ENCODE measurements at regions not wholly inside any gene's neighbourhood (a gene's known extent, or its start where the extent isn't known, plus 50 kb on each side); places are given as distances from the start of the nearest gene placed in this dataset.

DNA sequence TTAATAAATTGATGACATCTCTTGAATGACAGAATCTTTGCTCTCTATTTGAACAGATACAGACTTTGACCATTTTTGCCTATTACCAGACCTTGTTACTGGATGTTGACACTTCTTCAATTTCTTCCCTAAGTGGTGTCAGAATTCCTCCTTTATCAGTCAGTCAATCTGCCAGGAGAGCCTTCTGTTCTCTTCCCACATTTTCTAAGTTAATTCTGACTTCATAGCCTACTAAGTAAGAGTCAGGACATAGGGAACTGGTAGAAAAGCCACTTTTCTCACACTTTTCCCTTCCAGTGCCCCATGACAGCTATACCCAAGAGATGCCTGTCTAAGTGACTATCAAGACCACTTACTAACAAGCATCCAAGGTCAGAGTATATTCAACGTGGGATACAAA lies 1187.5 kb upstream of the NXPH2 start:
- TF ChIP-seq, protein P1, sequence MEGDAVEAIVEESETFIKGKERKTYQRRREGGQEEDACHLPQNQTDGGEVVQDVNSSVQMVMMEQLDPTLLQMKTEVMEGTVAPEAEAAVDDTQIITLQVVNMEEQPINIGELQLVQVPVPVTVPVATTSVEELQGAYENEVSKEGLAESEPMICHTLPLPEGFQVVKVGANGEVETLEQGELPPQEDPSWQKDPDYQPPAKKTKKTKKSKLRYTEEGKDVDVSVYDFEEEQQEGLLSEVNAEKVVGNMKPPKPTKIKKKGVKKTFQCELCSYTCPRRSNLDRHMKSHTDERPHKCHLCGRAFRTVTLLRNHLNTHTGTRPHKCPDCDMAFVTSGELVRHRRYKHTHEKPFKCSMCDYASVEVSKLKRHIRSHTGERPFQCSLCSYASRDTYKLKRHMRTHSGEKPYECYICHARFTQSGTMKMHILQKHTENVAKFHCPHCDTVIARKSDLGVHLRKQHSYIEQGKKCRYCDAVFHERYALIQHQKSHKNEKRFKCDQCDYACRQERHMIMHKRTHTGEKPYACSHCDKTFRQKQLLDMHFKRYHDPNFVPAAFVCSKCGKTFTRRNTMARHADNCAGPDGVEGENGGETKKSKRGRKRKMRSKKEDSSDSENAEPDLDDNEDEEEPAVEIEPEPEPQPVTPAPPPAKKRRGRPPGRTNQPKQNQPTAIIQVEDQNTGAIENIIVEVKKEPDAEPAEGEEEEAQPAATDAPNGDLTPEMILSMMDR (conservative IDR thresholded peaks at IDR 0.05; ENCODE audit: low read depth, low read length) = no peak
- Histone ChIP-seq H3K27me3 (ENCODE audit: insufficient read depth, low read depth) (no peaks in the 10 kb centered on the region), H3K27ac (no peak overlapping the region), H3K9ac (no peak overlapping the region), H3K4me1 (ENCODE audit: low read depth, poor library complexity, severe bottlenecking) (no peaks in the 10 kb centered on the region), H3K4me3 (IDR thresholded peaks at IDR 0.05; ENCODE audit: insufficient read depth, low read depth, low read length) (no peak overlapping the region), H4K20me1 (ENCODE audit: insufficient read depth) (no peaks in the 10 kb centered on the region), H3K4me2 (no peak overlapping the region), H3K36me3 (ENCODE audit: insufficient read depth) (no peaks in the 10 kb centered on the region), H2AFZ (ENCODE audit: low read depth) (no peak overlapping the region), H3K79me2 (ENCODE audit: insufficient read depth, low read depth) (no peaks in the 10 kb centered on the region)

DNA sequence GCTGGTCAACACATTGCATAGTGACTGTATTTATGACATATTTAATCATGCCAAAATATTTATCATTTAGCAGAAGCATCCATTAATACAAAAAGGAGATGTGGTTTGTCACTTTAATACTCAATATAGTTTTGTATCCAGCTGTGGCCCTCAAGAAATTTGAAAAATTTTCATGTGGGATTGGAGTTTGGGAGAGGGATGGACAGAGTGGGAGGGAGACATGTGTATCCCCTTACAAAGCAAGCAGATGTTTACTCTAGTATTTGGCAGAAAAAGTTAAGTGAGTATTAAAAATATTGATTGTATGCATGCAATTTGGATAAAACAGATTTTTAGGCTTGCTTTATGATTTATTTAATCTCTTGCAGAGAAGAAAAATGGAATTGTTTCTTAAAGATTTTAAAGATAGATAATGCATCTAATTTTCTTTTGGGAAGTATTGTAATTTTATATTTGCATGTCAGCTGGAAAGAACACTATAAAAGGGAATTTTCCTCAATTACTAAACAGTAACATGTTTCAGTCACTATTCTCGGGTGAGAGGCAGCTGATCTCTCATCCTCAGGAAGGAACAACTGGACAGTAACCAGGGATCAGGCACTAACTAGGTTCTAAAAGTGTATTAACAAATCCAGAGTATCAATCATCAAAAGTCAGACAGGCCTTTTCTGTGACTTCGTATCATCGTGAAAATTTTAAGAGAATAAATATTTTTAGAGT lies 1184.7 kb upstream of the NXPH2 start:
- no peak overlapping the region for H3K4me3 ChIP-seq (IDR thresholded peaks at IDR 0.05; ENCODE audit: insufficient read depth, low read depth, low read length)
- no peak overlapping the region for H3K4me2 ChIP-seq
- no peaks in the 10 kb centered on the region for H3K79me2 ChIP-seq (ENCODE audit: insufficient read depth, low read depth)
- no peaks in the 10 kb centered on the region for H3K27me3 ChIP-seq (ENCODE audit: insufficient read depth, low read depth)
- H3K27ac ChIP-seq = no peak overlapping the region
- TF ChIP-seq, protein P1 (conservative IDR thresholded peaks at IDR 0.05; ENCODE audit: low read depth, low read length) = no peak
- H2AFZ ChIP-seq (ENCODE audit: low read depth) = no peak overlapping the region
- H4K20me1 ChIP-seq (ENCODE audit: insufficient read depth) = no peaks in the 10 kb centered on the region
- no peaks in the 10 kb centered on the region for H3K4me1 ChIP-seq (ENCODE audit: low read depth, poor library complexity, severe bottlenecking)
- no peak overlapping the region for H3K9ac ChIP-seq
- no peaks in the 10 kb centered on the region for H3K36me3 ChIP-seq (ENCODE audit: insufficient read depth)

DNA sequence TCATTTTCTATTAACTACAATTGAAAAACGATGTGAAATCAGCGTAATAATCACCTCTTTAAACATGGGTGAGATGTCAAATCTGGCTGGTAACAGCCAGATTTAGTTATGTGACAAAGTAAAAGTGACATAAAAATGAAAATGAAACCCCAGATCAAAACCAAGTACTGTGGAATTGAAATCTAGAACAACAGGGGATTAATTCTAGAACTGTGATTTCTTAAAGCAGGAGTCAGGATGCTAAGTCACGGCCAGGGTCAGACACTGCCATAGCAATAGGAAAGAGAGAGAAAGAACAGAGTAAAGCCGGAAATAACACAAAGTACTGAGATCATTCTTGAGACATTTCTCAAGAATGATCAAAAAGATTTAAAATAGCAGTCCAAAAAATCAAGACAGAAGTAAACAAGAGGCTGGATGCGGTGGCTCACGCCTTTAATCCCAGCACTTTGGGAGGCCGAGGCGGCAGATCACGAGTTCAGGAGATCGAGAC lies 1183.7 kb upstream of the NXPH2 start:
- no peaks in the 10 kb centered on the region for H3K4me1 ChIP-seq (ENCODE audit: low read depth, poor library complexity, severe bottlenecking)
- no peak overlapping the region for H3K9ac ChIP-seq
- no peak overlapping the region for H3K4me3 ChIP-seq (IDR thresholded peaks at IDR 0.05; ENCODE audit: insufficient read depth, low read depth, low read length)
- no peak overlapping the region for H3K4me2 ChIP-seq
- H3K27me3 ChIP-seq (ENCODE audit: insufficient read depth, low read depth) = no peaks in the 10 kb centered on the region
- H3K36me3 ChIP-seq (ENCODE audit: insufficient read depth) = no peaks in the 10 kb centered on the region
- H2AFZ ChIP-seq (ENCODE audit: low read depth) = no peak overlapping the region
- no peaks in the 10 kb centered on the region for H3K79me2 ChIP-seq (ENCODE audit: insufficient read depth, low read depth)
- no peaks in the 10 kb centered on the region for H4K20me1 ChIP-seq (ENCODE audit: insufficient read depth)
- TF ChIP-seq, protein P1 (conservative IDR thresholded peaks at IDR 0.05; ENCODE audit: low read depth, low read length) = no peak
- no peak overlapping the region for H3K27ac ChIP-seq

DNA sequence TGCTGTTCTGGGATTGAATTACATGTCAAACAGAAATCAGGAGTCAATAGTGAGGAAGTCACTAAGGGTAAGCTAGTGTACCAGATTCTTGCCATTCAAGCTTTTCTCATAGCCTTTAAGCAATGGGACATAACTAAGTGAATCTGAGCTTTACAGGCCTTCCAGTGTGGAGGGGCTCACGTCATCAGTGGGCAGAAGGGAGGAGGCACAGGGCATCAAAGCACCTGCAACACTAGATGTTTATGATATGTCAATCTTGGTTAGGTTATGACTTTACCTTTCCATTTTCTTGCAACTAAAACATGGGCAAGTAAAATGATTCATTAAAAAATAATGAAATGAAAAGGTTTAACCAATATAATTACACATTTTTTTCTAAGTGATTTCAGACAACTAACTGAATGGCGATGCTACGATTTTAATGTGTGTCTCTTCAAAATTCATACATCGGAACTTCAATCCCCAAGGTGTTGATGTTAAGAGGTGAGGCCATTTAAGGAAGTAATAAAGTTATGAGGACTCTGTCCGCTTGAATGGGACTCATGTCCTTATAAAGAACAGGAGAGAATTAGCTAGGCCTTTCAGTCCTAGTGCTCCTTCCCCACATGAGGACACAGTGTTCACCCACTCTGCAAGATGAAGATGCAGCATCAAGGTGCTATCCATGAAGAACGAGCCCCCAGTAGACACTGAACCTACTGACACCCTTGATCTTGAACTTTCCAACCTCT lies 1169.2 kb upstream of the NXPH2 start:
- Histone ChIP-seq H2AFZ (ENCODE audit: low read depth) (no peak overlapping the region), H3K4me2 (no peak overlapping the region), H3K4me1 (ENCODE audit: low read depth, poor library complexity, severe bottlenecking) (no peaks in the 10 kb centered on the region), H3K27ac (no peak overlapping the region), H3K9ac (no peak overlapping the region), H3K79me2 (ENCODE audit: insufficient read depth, low read depth) (no peaks in the 10 kb centered on the region), H3K36me3 (ENCODE audit: insufficient read depth) (no peaks in the 10 kb centered on the region), H3K27me3 (ENCODE audit: insufficient read depth, low read depth) (no peaks in the 10 kb centered on the region), H3K4me3 (IDR thresholded peaks at IDR 0.05; ENCODE audit: insufficient read depth, low read depth, low read length) (no peak overlapping the region), H4K20me1 (ENCODE audit: insufficient read depth) (no peaks in the 10 kb centered on the region)
- TF ChIP-seq, protein P1 (conservative IDR thresholded peaks at IDR 0.05; ENCODE audit: low read depth, low read length) = no peak
